Ishikawa (cell line): ENCODE measurements at regions not wholly inside any gene's neighbourhood (a gene's known extent, or its start where the extent isn't known, plus 50 kb on each side); places are given as distances from the start of the nearest gene placed in this dataset.

ENCODE experiments used
- CEBPB ChIP-seq: IDR thresholded peaks from 2 replicates; pipeline ENCODE4 v1.6.1; 2012
- CREB1 ChIP-seq: IDR thresholded peaks from 2 replicates; pipeline ENCODE4 v1.6.1; 2012; ENCODE audit warnings: low read depth
- EGR1 ChIP-seq: IDR thresholded peaks from 2 replicates; pipeline ENCODE4 v1.6.1; 2012
- EP300 ChIP-seq: IDR thresholded peaks from 2 replicates; pipeline ENCODE4 v1.6.1; 2012; ENCODE audit warnings: borderline replicate concordance
- FOXM1 ChIP-seq: IDR thresholded peaks from 2 replicates; pipeline ENCODE4 v1.6.1; 2012; ENCODE audit warnings: low read depth, borderline replicate concordance
- MAX ChIP-seq: IDR thresholded peaks from 2 replicates; pipeline ENCODE4 v1.6.1; 2012
- NFIC ChIP-seq: IDR thresholded peaks from 2 replicates; pipeline ENCODE4 v1.6.1; 2012
- RAD21 ChIP-seq: IDR thresholded peaks from 2 replicates; pipeline ENCODE4 v1.6.1; 2012; ENCODE audit warnings: low read depth
- REST ChIP-seq: IDR thresholded peaks from 2 replicates; pipeline ENCODE4 v1.6.1; 2012; ENCODE audit warnings: low read depth, mild to moderate bottlenecking
- TAF1 ChIP-seq: IDR thresholded peaks from 2 replicates; pipeline ENCODE4 v1.6.1; 2012; ENCODE audit warnings: low read depth, mild to moderate bottlenecking
- TCF12 ChIP-seq: IDR thresholded peaks from 2 replicates; pipeline ENCODE4 v1.6.1; 2012; ENCODE audit warnings: low read depth
- TEAD4 ChIP-seq: IDR thresholded peaks from 2 replicates; pipeline ENCODE4 v1.6.1; 2012

GRCh38 chr1:232728507-232729263 lies 76.5 kb upstream of the MAP10 start:
- no peak for TF ChIP-seq RAD21
- no peak for TF ChIP-seq TEAD4
- TF ChIP-seq TCF12: no peak
- no peak for TF ChIP-seq MAX
- no peak for TF ChIP-seq REST
- TF ChIP-seq CEBPB: no peak
- TF ChIP-seq FOXM1: no peak
- TF ChIP-seq EGR1: no peak
- TF ChIP-seq TAF1: no peak
- TF ChIP-seq NFIC: no peak
- TF ChIP-seq CREB1: no peak
- TF ChIP-seq EP300: no peak
